Inferior parietal cortex (tissue), 1 donor: ENCODE measurements at regions not wholly inside any gene's neighbourhood (a gene's known extent, or its start where the extent isn't known, plus 50 kb on each side); places are given as distances from the start of the nearest gene placed in this dataset.
"Not testable (repeated sequence)": the region's sequence is repeated elsewhere in the genome, so short reads cannot be mapped to it uniquely, and the experiment has no call there.

Source experiments
- DNase-seq: peaks from one replicate; pipeline ENCODE4 v3.0.0-alpha.2; 2016; ENCODE audit errors: extremely low spot score

DNA sequence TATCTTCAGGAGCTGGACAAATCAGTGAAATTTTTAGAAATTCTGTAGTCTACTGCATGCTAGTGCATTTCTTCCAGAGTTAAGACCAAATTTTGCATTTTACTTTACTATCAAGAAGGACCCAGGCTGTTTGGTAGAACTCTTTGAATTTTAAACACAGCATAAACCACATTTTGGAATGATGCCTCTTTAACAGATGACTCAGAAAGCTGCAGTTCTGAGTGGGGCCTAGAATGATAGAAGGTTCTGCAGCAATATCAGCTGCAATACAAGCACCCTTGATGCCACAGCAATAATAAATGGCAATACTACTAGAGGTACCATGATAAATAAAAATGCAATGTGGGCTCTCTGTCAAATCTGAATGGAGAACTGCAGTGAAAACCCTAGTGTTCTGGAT lies 198.7 kb downstream of the TMA16 start:
- DNase-seq = no peak

DNA sequence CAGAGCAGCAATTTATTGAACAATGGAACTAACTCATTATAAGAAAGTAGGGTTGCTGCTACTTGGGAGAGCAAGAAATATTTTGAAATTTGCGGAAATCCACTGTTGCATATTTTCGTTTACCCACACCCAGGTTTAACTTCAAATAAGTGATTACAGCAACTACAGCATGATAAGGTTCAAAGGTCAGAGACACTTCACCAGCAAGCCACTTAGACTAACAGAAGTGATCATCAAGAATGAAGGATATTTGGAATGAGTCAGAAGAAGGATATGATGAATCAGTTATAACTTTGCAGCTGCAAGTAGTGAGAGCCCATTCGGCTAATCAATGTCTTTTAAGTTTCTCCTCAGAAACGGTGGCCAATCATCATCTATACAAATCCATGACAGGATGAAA lies 199.3 kb downstream of the TMA16 start:
- no peak for DNase-seq

DNA sequence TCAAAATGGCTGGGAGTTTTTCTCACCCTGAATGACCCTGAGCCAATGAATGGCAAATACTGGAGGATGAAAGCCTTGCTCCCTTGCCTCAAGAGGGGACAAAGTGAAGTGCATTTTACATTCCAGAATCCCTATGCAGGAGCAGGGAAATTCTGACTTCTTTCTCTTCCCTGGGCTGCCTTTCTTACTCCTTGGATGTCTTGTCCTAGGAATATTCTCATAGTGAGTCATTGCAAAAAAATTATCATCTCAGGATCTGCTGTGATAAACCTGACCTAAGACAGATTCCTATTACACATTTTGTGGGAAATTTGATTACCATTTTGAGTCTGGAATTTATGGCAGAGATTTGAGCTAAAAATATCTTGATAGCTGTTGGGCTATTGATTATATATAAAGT lies 199.9 kb downstream of the TMA16 start:
- DNase-seq = no peak

DNA sequence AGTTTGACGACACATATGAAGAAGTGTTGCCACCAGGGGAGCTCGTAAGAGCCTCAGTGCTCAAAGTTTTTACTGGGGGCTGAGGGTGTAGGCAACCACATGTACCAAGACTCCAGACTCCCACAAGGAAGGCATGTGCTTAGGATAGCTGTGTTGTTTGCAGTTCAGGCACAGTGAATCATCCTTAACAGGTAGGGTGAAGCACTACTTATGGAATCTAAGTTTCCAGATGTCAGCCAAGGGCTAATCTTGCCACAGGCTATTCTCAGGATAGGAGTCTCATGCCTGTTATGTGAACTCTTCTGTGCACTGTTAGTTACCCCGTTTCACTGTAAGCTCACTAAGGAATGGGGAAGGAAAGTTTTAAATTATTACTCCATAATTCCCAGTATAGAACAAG lies 202.6 kb downstream of the TMA16 start:
- no peak for DNase-seq

DNA sequence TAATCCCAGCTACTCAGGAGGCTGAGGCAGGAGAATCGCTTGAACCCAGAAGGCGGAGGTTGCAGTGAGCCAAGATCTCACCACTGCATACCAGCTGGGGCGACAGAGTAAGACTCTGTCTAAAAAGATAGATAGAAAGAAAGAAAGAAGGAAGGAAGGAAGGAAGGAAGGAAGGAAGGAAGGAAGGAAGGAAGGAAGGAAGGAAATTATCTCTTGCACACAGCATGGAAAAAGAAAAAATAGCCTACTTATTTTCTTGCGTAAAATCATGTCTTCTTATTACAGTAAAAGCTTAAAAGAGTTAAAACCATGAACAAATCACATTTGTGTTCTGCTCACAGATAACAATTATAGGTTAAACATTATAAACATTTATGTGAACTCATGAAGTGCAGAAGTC lies 205.9 kb downstream of the TMA16 start:
- not testable (repeated sequence) for DNase-seq

DNA sequence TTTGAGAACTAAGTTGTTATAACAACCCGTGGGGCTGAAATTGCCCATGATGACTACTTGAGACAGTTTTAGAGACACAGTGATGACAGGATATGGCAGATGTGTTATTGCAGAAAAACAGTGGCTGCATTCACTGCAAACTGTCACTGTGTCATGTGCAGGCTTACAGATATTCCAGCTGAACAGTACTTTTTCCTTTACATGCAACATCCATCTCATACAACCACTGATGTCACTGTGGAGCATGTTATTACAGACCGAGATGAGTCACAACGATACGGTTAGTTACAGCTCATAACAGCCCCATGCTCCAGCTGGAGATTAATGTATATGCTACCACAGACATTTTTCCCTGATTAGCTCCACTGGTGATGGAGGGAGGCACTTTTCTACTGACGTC lies 207.4 kb downstream of the TMA16 start:
- DNase-seq = no peak

DNA sequence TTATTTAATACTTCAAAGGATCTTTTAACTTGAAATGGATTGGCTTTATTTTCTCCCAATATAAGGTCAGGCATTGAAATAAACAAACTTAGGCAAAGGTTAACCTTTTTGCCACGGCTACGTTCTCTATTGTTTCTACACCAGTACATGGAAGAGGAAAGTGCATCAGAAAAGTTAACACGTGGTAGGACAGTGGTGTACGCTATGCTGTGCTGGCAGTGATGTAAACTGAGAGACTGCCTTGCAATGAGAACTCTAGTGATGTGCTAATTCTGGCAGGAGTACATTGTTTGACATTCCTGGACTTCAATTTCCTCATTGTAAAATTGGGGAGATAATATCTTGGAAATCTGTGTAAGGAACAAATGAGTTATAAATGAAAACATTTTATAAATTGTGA lies 208.2 kb downstream of the TMA16 start:
- DNase-seq = no peak

DNA sequence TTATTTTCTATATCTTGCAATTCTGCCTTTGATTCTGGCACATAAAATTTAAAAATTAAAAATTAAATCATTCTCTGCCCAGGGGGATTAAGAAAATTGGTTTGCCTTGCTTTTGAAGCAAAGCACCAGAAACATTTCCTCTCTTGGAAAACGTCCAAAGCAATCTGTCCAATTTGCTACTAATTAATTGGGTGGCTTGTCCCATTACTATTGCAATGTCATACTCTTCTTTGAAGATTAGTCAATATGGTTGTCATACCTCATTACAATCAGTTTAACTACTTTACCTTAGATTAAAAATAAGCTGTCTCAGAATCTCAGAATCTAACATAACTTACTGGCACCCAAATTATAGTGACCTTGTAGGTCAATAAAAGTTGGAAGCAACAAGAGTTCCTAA lies 208.8 kb downstream of the TMA16 start:
- no peak for DNase-seq

DNA sequence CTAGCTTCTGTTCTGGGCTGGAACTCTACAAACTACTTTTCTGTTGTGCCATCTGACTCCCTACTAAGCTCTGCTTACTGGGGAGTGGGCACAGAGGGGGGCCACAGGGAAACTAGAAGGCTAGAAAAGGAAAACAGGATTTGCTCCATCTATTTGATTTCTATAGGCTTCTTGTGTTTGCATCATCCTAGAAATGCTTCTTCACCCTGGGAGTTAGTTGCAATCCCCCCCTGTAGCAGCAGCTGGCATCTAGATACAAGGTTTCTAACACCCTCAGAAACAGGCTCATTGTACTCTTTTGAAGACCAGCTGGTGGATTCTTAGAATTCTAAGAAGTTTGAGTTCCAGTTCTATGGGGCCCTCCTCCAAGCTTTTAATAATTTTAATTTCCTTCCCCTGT lies 213.4 kb downstream of the TMA16 start:
- no peak for DNase-seq

DNA sequence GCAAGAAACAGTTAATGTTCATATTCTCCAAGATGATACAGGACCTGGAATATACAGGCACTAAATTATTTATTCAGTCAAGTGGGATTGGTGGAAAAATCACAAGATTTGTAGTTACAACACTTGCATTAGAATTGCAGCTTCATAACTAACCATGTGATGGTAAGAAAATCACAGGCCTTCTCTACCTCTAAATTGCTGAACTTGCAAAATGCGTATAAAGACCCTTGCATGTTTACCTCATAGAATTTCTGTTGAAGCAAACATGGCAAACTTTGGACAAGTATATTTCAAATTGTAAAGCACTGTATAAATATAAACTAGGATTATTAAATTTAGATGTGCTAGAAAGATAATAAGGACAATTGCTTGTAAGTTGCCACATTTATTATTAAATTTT lies 215.1 kb downstream of the TMA16 start:
- DNase-seq = no peak

DNA sequence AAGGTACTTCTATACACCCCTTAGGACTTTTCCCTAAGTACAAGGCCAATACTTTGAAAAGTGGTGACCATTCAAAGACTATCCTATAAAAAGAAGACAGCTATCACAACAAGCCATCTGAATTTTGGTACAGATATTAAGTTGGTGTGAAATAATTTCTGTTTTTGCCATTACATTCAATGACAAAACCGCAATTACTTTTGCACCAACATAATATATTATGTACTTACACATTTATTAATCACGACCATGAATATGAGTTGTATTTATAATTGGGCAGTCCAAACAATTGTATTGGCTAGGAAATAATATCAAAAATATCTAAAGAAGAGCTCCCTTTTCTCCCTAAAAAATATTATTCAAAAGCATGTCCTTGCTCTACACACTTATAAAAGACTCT lies 215.7 kb downstream of the TMA16 start:
- DNase-seq = no peak

DNA sequence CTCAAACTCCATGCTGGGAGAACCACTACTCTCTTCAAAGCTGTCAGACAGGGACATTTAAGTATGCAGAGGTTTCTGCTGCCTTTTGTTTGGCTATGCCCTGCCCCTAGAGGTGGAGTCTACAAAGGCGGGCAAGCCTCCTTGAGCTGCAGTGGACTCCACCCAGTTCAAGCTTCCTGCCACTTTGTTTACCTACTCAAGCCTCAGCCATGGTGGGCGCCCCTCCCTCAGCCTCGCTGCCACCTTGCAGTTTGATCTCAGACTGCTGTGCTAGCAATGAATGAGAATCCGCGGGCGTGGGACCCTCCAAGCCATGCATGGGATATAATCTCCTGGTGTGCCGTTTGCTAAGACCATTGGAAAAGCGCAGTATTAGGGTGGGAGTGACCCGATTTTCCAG lies 230.0 kb downstream of the TMA16 start:
- DNase-seq = not testable (repeated sequence)

DNA sequence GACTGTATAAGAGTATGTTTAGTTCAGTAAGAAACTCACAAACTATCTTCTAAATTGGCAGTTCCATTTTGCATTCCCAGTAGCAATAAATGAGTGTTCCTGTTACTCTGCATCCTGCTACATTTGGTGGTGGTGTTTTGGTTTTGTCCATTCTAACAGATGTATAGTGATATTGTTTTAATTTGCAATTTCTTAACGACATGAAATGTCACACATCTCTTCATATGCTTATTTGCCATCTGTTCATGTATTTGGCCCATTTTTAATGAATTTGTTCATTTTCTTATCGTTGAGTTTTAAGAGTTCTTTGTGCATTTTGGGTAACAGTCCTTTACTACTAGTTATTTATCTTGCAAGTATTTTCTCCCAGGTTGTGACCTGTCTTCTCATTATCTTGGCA lies 232.2 kb downstream of the TMA16 start:
- DNase-seq = no peak

DNA sequence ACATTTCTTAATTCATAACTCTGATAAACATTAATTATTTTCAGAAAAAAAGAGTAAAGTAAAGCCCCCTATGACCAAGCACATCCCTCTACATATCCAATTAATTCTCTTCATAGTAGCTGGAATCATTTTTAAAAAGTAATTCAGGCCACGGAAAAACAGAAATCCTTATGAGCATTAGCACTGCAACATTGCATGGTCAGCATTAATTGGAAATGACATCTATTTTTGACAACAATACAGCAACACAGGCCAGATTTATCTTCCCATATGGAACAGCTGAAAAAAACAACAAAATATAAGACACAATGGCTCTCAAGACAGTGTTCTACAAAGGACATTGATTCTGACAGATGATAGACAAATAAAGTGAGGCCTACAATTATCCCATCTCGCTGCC lies 236.6 kb downstream of the TMA16 start:
- no peak for DNase-seq

DNA sequence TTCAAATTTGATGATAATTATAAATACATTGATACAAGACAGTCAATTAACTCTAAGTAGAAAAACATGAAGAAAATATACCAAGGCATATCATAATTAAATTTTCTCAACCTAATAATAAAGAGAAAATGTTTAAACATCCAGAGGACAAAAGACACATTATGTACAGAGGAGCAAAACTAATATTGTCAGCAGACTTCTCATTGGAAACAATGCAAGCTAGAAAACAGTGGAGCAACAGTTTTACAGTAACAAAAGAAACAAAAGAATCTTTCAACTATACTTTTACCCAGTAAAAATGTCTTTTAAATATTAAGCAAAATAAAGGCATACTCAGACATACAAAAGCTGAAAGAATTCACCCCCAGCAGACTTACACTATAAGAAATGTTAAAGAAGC lies 238.0 kb downstream of the TMA16 start:
- no peak for DNase-seq

DNA sequence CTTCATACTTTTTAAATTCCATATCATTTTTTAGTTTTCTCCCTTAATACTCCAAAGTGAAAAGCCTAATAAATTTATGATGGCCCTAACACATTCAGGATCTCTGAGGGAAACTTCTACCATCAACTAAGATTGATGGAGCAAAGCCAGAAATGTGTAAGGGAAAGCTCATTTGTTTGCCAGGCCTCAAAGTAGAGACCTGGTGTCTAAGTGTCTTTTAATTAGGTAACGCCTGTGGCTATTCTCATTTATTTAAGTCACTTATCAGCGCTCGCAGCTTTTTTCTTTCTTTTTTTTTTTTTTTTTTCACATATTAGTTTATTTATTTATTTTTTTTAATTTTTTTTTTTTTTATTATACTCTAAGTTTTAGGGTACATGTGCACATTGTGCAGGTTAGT lies 242.4 kb downstream of the TMA16 start:
- no peak for DNase-seq

DNA sequence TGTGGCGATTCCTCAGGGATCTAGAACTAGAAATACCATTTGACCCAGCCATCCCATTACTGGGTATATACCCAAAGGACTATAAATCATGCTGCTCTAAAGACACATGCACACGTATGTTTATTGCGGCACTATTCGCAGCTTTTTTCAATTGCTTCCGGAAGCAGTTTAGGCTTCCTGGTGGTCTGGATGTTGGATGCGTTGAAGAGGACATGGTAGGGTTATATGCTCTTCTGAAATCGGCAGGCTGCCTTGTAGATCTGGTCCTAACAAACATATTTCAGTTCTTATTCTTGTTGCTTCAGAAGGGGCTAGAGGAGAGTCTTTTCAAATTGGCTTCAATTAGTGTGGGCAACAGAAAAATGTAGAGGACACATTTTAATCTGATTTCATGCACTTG lies 243.4 kb downstream of the TMA16 start:
- DNase-seq = not testable (repeated sequence)

DNA sequence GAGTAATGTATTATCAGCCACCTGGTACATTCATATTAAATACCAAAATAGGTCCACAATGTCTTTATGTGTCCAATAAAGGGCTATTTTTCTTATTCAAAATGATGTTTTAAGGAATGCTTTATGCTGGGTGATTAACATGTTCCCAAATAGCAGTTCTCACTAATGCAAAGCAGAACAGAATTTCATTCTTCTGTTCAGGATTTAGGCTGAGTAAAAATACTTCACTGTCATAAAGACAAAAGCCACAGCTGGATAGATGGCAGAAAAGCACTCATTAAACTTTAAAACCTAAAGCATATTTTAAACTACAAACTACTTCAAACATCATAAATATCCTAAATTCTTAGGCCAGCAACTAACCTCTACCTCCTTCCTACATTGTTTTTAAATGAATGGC lies 244.0 kb downstream of the TMA16 start:
- no peak for DNase-seq

DNA sequence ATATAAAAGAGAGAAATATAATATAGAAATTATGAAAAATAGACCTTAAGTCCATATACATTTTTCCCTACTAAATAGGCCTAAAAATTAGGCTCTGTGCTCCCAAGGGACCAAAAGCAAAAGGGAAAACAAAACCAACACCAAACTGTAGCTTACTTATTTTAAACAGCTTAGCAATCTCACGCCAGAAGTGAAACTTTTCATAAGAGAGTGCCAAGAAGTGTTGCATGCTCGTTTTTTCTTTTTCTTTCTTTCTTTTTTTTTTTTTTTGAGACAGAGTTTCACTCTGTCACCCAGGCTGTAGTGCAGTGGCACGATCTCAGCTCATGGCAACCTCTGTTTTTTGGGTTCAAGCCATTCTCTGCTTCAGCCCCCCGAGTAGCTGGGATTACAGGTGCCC lies 250.4 kb downstream of the TMA16 start:
- no peak for DNase-seq

DNA sequence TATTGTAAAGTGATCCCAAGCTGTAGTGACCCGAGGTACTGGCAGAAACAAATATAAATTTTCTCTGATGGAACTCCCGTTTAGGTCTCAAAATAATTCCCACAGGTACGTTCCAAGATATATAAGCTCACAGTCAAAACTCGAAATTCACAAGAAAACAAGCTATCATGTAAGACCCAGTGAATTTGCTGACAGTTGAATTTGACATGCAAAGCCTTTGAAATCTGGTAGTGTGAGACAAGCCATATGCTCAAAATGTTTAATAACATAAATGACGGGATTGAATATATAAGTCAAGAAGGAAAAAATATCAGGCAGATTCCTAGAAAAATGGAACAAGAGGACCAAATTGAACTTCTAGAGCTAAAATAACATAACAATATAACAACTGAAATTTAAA lies 252.8 kb downstream of the TMA16 start:
- no peak for DNase-seq

DNA sequence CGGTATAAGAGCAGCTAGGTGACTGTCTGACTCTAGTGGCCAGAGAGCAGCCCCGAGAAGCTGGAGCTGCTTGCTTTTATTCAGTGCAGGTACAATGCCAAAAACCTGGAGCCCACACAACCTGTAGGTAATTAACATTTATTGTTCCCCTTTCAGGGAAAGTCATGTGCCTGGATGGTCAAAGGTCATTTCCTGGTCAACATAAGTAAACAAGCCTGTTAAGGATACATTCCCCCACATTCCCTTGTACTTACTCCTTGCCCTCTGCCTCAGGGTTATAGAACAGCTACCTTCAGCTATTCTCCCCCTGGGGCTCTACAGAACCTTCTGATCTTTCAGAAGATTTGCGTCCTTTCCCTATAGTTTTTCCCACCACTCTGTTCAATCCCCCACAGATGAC lies 253.4 kb downstream of the TMA16 start:
- DNase-seq = no peak

DNA sequence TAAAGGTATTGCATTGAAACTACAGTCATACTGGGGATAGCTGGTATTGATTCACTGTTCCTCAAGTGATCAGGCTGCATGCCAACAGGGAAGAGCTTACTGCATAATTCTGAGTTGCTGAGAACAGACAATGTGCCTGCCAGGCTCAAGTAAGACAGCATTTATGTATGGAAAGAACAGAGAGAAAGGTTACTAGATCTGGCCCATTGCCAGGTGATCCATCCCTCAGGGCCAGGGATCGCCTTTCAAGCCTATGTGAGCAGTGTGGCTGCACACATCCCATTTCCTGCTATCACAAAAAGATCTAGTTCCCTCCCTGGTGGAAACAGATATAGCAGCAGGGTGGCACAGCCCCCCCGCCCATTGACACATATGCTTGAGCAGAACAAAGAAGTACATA lies 254.0 kb downstream of the TMA16 start:
- DNase-seq = no peak

DNA sequence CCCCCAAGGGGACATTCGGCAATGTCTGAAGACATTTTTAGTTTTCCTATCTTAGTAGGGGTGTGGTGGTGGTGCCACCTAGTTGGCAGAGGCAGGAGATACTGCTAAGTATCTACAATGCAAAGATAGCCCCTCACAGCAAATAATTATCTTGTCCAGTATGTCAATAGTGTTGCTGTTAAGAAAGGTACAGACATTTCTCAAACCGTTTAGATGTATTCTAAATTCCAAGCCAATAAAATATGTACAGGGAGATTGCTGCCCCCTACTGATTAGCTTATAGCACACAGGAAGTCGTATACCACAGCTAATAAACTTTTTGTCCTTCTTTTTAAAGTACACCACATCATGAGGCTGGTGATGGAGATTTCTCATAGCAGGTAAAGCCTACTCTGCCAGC lies 260.5 kb downstream of the TMA16 start:
- DNase-seq = no peak

DNA sequence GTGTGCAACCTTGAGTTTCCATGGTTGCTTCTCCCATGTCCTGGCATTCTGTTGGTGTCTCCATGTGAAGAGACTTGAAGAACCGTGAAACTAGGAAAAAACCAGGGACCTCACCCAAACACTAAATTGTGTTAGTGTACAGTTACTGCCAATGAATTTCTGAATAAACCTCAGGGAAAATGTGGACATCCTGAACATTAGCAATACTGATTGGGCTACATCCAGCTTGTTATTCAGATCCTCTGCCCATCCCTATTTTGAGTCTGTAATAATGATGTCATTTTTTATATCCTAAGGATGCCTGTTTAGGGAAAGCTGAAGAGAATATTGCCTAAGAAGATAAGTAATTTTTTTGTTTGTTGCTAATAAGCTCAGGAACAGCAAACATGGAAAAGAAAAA lies 262.7 kb downstream of the TMA16 start:
- DNase-seq = no peak

DNA sequence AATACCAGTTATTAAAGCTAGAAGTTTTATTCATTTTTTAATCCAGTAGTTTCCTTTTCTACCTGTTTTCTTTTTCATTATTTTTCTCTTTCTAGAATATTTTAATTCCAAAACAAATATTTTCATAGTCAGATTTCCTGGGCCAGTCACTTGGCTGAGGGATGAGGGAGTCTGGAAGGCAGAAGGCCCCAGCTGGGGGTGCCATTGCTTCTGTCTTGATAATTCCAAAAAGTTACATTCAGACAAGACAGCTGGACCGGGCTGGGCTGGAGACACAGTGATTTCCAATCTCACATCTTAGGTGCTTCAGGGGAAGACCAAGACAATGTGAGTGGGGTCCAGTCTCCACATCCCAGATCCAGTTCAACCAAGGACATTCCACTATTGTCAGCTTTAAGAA lies 263.5 kb downstream of the TMA16 start:
- DNase-seq = no peak
